ENCODE measurements at regions not wholly inside any gene's neighbourhood (a gene's known extent, or its start where the extent isn't known, plus 50 kb on each side); places are given as distances from the start of the nearest gene placed in this dataset.

DNA sequence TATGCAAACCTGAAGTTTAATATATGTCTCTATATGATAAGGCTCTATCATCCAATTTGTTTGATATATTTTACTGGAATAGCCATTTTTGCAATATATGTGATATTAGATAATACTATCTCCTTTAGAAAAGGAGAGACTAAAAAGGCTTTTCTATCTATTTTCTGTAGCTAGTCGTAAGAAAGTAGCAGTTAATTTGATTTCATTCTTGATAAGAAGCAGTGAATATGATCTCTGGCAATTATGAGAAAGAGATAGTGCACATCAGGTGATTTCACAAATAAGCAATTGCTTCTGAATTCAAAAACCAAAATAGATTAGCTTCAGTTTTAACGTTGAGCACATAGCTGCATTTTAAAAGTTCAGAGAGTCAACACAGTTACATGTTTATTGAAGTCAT lies 1318.4 kb downstream of the CDH8 start:
- TF ChIP-seq CTCF (IDR thresholded peaks at IDR 0.05; ENCODE audit: insufficient read depth, low read length, poor library complexity, severe bottlenecking), result no peak
- Histone ChIP-seq H3K27me3 (replicated peaks; ENCODE audit: control insufficient read depth, insufficient read depth, low read length) (no peaks in the 10 kb centered on the region), H3K4me3 (replicated peaks; ENCODE audit: low read depth, low read length) (no peak overlapping the region), H3K36me3 (ENCODE audit: control insufficient read depth, insufficient read depth, low read length) (no peaks in the 10 kb centered on the region)
- no peak for DNase-seq (ENCODE audit: extremely low read depth, insufficient read length)

DNA sequence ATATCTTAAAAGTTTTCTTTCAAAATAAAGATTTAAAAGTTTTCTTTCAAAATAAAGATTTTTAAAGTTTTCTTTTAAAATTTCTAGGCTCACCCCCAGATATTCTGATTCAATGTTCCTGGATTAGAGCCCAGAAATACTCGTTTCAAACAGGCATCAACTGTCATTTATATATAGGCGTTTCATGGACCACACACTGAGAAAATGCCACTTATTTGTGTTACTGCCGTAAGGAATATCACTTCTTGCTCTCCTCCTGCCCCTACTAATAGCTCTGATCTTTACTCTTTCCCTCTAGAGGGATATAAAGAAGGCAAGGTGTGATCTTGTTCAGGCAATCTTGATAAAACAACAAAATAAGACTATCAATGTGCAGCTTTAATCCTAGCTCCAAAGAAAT lies 1324.1 kb downstream of the CDH8 start:
- Histone ChIP-seq H3K27me3 (replicated peaks; ENCODE audit: control insufficient read depth, insufficient read depth, low read length) (no peaks in the 10 kb centered on the region), H3K4me3 (replicated peaks; ENCODE audit: low read depth, low read length) (no peak overlapping the region), H3K36me3 (ENCODE audit: control insufficient read depth, insufficient read depth, low read length) (no peaks in the 10 kb centered on the region)
- DNase-seq (ENCODE audit: extremely low read depth, insufficient read length), result no peak
- no peak for TF ChIP-seq CTCF (IDR thresholded peaks at IDR 0.05; ENCODE audit: insufficient read depth, low read length, poor library complexity, severe bottlenecking)

DNA sequence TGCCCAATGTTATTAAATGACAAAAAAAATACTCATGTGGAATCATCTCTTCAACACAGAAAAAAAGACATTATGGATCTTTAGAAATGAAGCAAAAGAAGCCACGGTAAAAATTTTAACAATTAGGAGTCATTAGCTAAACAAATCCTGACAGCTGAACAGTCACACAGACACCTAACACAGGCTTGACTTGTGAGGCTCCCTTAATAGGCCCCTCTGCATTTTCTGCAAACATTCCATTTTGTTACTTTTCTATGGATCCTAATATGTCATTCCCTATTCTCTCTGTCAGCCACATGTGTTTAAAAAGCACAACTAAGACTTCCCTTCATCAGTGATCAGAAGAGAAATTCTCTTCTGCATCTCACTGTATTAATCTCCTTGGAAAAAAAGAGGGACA lies 1331.5 kb downstream of the CDH8 start:
- no peak overlapping the region for H3K4me3 ChIP-seq (replicated peaks; ENCODE audit: low read depth, low read length)
- no peak for TF ChIP-seq CTCF (IDR thresholded peaks at IDR 0.05; ENCODE audit: insufficient read depth, low read length, poor library complexity, severe bottlenecking)
- H3K27me3 ChIP-seq (replicated peaks; ENCODE audit: control insufficient read depth, insufficient read depth, low read length), result no peaks in the 10 kb centered on the region
- DNase-seq (ENCODE audit: extremely low read depth, insufficient read length), result no peak
- no peaks in the 10 kb centered on the region for H3K36me3 ChIP-seq (ENCODE audit: control insufficient read depth, insufficient read depth, low read length)

GRCh38 chr16:60703096-60703495 lies 1333.1 kb downstream of the CDH8 start:
- no peak for DNase-seq (ENCODE audit: extremely low read depth, insufficient read length)
- no peak for TF ChIP-seq CTCF (IDR thresholded peaks at IDR 0.05; ENCODE audit: insufficient read depth, low read length, poor library complexity, severe bottlenecking)
- Histone ChIP-seq H3K27me3 (replicated peaks; ENCODE audit: control insufficient read depth, insufficient read depth, low read length) (no peaks in the 10 kb centered on the region), H3K4me3 (replicated peaks; ENCODE audit: low read depth, low read length) (no peak overlapping the region), H3K36me3 (ENCODE audit: control insufficient read depth, insufficient read depth, low read length) (no peaks in the 10 kb centered on the region)

DNA sequence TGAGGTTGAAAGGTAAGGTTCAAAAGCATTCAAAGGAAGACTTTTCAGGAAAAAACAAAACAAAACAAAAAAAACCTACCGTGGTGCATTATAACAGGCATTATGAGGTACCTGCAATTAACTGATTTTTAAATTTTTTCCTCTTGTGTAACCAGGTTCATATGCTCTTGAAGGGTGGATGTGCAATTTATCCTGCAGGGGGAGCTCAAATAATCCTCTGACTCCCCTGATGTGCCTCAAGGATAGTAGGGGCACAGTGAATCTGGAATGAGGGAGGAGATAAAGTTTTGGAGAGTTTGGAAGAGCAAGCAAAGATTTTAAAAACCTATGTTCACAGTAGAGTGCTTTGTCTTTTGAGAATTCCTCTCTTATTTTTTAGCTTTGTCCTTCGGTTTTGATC lies 1349.4 kb downstream of the CDH8 start:
- no peaks in the 10 kb centered on the region for H3K36me3 ChIP-seq (ENCODE audit: control insufficient read depth, insufficient read depth, low read length)
- H3K4me3 ChIP-seq (replicated peaks; ENCODE audit: low read depth, low read length), result no peak overlapping the region
- H3K27me3 ChIP-seq (replicated peaks; ENCODE audit: control insufficient read depth, insufficient read depth, low read length), result no peaks in the 10 kb centered on the region
- no peak for DNase-seq (ENCODE audit: extremely low read depth, insufficient read length)
- TF ChIP-seq CTCF (IDR thresholded peaks at IDR 0.05; ENCODE audit: insufficient read depth, low read length, poor library complexity, severe bottlenecking), result no peak

DNA sequence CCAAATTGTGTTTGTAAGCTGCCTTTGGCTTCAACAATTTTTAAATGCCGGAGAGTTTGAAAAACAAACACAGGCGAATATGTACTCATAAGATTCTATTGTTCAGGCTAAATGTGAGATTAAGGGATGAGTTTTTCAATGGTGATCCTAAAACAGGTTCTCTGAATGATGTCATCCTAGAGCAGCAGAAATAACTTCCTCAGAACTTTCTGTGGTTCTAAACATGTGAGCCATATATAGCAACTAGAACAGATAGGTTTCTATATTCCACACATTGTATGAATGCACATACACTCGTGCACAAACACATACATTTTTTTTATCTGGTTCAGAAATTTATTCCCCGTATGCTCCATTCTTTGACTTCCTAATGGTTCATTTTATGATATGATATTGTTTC lies 1352.2 kb downstream of the CDH8 start:
- no peak for TF ChIP-seq CTCF (IDR thresholded peaks at IDR 0.05; ENCODE audit: insufficient read depth, low read length, poor library complexity, severe bottlenecking)
- no peak for DNase-seq (ENCODE audit: extremely low read depth, insufficient read length)

More for the DNA sequence above, 1352.2 kb downstream of the CDH8 start:
- no peak overlapping the region for H3K4me3 ChIP-seq (replicated peaks; ENCODE audit: low read depth, low read length)
- no peaks in the 10 kb centered on the region for H3K36me3 ChIP-seq (ENCODE audit: control insufficient read depth, insufficient read depth, low read length)
- no peaks in the 10 kb centered on the region for H3K27me3 ChIP-seq (replicated peaks; ENCODE audit: control insufficient read depth, insufficient read depth, low read length)

All from GM06990 (cell line).